Vagina (tissue), 2 donors: ENCODE measurements at regions not wholly inside any gene's neighbourhood (a gene's known extent, or its start where the extent isn't known, plus 50 kb on each side); places are given as distances from the start of the nearest gene placed in this dataset.

ENCODE experiments used
- CTCF ChIP-seq, 3 experiments: fragments of 450-650 bp in 2 of 3; fragments of 200-600 bp in 1 of 3; sonication (generic) in 1 of 3; IDR thresholded peaks; one replicate each; pipeline ENCODE4 v1.5.1; 2017 to 2019; ENCODE audit warnings: antibody characterized with exemption in 3 of 3, mild to moderate bottlenecking in 2 of 3, moderate library complexity in 2 of 3
- POLR2A ChIP-seq, 2 donors: fragments of 450-650 bp; IDR thresholded peaks; one replicate each; pipeline ENCODE4 v1.6.1; 2017; ENCODE audit warnings: antibody characterized with exemption in 2 of 2, mild to moderate bottlenecking in 2 of 2, moderate library complexity in 2 of 2
- POLR2AphosphoS5 ChIP-seq, 2 donors: sonication (generic); formaldehyde crosslinking; IDR thresholded peaks; one replicate each; pipeline ENCODE4 v1.9.0; 2017; ENCODE audit warnings: antibody characterized with exemption in 2 of 2, mild to moderate bottlenecking in 2 of 2, low read depth in 1 of 2; ENCODE audit not compliant: insufficient read depth in 1 of 2

DNA sequence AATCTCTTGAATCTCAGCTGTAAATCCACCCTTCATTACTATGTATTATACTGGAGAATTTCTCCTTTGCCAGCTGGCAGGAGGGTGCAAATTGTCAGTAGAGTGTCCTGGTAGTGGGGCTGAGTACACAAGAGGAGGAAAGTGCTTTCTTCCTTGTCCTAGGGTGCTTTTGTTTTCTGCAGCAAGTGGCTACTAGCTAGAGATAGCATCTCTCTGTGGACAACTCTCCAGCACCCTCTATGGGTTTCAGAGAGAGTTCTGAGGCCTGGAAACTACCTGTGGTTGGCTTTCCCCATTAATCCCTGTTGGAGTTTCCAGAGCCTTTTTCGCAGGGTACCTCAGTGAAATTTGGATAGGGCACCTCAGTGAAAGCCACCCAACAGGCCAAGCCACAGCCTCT lies 422.5 kb upstream of the RGS17 start:
- TF ChIP-seq CTCF (IDR thresholded peaks at IDR 0.05) (no peak), POLR2A (IDR thresholded peaks at IDR 0.05) (no peak), POLR2AphosphoS5 (IDR thresholded peaks at IDR 0.05; ENCODE audit: insufficient read depth in 1 of 2, low read depth in 1 of 2) (no peak)
